Neural cell (in vitro differentiated cells): ENCODE measurements at regions not wholly inside any gene's neighbourhood (a gene's known extent, or its start where the extent isn't known, plus 50 kb on each side); places are given as distances from the start of the nearest gene placed in this dataset.

ENCODE experiments used
- EP300 ChIP-seq: fragments of 450-650 bp; conservative IDR thresholded peaks from 2 replicates; pipeline ENCODE4 v1.6.1; 2014; ENCODE audit warnings: antibody characterized with exemption, mild to moderate bottlenecking, moderate library complexity; ENCODE audit not compliant: poor library complexity, severe bottlenecking
- POLR2AphosphoS5 ChIP-seq: IDR thresholded peaks from 2 replicates; pipeline ENCODE4 v1.6.1; 2012
- REST ChIP-seq: IDR thresholded peaks from 2 replicates; pipeline ENCODE4 v1.6.1; 2012; ENCODE audit warnings: borderline replicate concordance
- TAF1 ChIP-seq: IDR thresholded peaks from 2 replicates; pipeline ENCODE4 v1.6.1; 2012; ENCODE audit warnings: low read depth
- TF ChIP-seq, protein P1 (sequence below): fragments of 450-650 bp; IDR thresholded peaks from 2 replicates; pipeline ENCODE4 v1.5.1; 2014; ENCODE audit warnings: antibody characterized with exemption, mild to moderate bottlenecking, moderate library complexity; ENCODE audit not compliant: poor library complexity, severe bottlenecking

GRCh38 chr11:10641177-10641911, 52.2 kb downstream of the IRAG1 start:
- TF ChIP-seq POLR2AphosphoS5: no peak
- TF ChIP-seq, protein P1, sequence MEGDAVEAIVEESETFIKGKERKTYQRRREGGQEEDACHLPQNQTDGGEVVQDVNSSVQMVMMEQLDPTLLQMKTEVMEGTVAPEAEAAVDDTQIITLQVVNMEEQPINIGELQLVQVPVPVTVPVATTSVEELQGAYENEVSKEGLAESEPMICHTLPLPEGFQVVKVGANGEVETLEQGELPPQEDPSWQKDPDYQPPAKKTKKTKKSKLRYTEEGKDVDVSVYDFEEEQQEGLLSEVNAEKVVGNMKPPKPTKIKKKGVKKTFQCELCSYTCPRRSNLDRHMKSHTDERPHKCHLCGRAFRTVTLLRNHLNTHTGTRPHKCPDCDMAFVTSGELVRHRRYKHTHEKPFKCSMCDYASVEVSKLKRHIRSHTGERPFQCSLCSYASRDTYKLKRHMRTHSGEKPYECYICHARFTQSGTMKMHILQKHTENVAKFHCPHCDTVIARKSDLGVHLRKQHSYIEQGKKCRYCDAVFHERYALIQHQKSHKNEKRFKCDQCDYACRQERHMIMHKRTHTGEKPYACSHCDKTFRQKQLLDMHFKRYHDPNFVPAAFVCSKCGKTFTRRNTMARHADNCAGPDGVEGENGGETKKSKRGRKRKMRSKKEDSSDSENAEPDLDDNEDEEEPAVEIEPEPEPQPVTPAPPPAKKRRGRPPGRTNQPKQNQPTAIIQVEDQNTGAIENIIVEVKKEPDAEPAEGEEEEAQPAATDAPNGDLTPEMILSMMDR: no peak
- TF ChIP-seq EP300: no peak
- TF ChIP-seq TAF1: no peak
- no peak for TF ChIP-seq REST
